Chondrocyte (in vitro differentiated cells): ENCODE measurements at regions not wholly inside any gene's neighbourhood (a gene's known extent, or its start where the extent isn't known, plus 50 kb on each side); places are given as distances from the start of the nearest gene placed in this dataset.

Experiments
- DNase-seq: peaks from one replicate; pipeline ENCODE4 v3.0.0; 2021; ENCODE audit warnings: mixed read lengths, low spot score
- H3K27ac Mint-ChIP-seq: one replicate; pipeline ENCODE4 v1.8.0; 2021; ENCODE audit warnings: mild to moderate bottlenecking, moderate library complexity, mixed read lengths; ENCODE audit not compliant: unreplicated experiment
- H3K27me3 Mint-ChIP-seq: 2 replicates; pipeline ENCODE4 v1.8.0; 2021; ENCODE audit warnings: low read depth, mixed read lengths
- H3K36me3 Mint-ChIP-seq: 2 replicates; pipeline ENCODE4 v1.8.0; 2021; ENCODE audit warnings: low read depth, mixed read lengths
- H3K4me1 Mint-ChIP-seq: 2 replicates; pipeline ENCODE4 v1.8.0; 2021; ENCODE audit warnings: low read depth, mild to moderate bottlenecking, mixed read lengths
- H3K4me3 Mint-ChIP-seq: one replicate; pipeline ENCODE4 v1.8.0; 2021; ENCODE audit warnings: mild to moderate bottlenecking, moderate library complexity, mixed read lengths; ENCODE audit not compliant: unreplicated experiment
- H3K9me3 Mint-ChIP-seq: 2 replicates; pipeline ENCODE4 v1.8.0; 2021; ENCODE audit warnings: low read depth, mixed read lengths
- TF ChIP-seq, protein P1 (sequence below): fragments of 200-600 bp; sonication (generic); IDR thresholded peaks from 2 replicates; pipeline ENCODE4 v1.5.0; 2021; ENCODE audit warnings: antibody characterized with exemption, mild to moderate bottlenecking, moderate library complexity

GRCh38 chr2:608297-608696 lies 68.9 kb downstream of the TMEM18 start:
- Mint-ChIP-seq H3K27ac (no peak overlapping the region), H3K4me3 (no peak overlapping the region), H3K4me1 (no peaks in the 10 kb centered on the region), H3K9me3 (no peaks in the 10 kb centered on the region), H3K27me3 (no peaks in the 10 kb centered on the region), H3K36me3 (no peaks in the 10 kb centered on the region)
- TF ChIP-seq, protein P1, sequence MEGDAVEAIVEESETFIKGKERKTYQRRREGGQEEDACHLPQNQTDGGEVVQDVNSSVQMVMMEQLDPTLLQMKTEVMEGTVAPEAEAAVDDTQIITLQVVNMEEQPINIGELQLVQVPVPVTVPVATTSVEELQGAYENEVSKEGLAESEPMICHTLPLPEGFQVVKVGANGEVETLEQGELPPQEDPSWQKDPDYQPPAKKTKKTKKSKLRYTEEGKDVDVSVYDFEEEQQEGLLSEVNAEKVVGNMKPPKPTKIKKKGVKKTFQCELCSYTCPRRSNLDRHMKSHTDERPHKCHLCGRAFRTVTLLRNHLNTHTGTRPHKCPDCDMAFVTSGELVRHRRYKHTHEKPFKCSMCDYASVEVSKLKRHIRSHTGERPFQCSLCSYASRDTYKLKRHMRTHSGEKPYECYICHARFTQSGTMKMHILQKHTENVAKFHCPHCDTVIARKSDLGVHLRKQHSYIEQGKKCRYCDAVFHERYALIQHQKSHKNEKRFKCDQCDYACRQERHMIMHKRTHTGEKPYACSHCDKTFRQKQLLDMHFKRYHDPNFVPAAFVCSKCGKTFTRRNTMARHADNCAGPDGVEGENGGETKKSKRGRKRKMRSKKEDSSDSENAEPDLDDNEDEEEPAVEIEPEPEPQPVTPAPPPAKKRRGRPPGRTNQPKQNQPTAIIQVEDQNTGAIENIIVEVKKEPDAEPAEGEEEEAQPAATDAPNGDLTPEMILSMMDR = no peak
- DNase-seq = no peak

- no peaks in the 10 kb centered on the region for H3K27me3 Mint-ChIP-seq
These were observed 69.5 kb downstream of the TMEM18 start for GRCh38 chr2:607709-608108.

GRCh38 chr2:607172-607571 lies 70.0 kb downstream of the TMEM18 start:
- Mint-ChIP-seq H3K4me1 (no peaks in the 10 kb centered on the region), H3K9me3 (no peaks in the 10 kb centered on the region), H3K27me3 (no peaks in the 10 kb centered on the region), H3K36me3 (no peaks in the 10 kb centered on the region), H3K4me3 (no peak overlapping the region), H3K27ac (no peak overlapping the region)
- TF ChIP-seq, protein P1 = no peak
- DNase-seq = no peak

More at GRCh38 chr2:607709-608108, 69.5 kb downstream of the TMEM18 start:
- TF ChIP-seq, protein P1 = no peak
- H3K4me1 Mint-ChIP-seq = no peaks in the 10 kb centered on the region
- H3K4me3 Mint-ChIP-seq = no peak overlapping the region
- DNase-seq = no peak
- H3K27ac Mint-ChIP-seq = no peak overlapping the region
- no peaks in the 10 kb centered on the region for H3K9me3 Mint-ChIP-seq
- H3K36me3 Mint-ChIP-seq = no peaks in the 10 kb centered on the region

GRCh38 chr2:605674-606608 lies 71.3 kb downstream of the TMEM18 start:
- DNase-seq = no peak

GRCh38 chr2:604854-605524 lies 72.2 kb downstream of the TMEM18 start:
- Mint-ChIP-seq H3K9me3 (no peaks in the 10 kb centered on the region), H3K27me3 (no peaks in the 10 kb centered on the region), H3K4me1 (no peaks in the 10 kb centered on the region), H3K27ac (no peak overlapping the region), H3K36me3 (no peaks in the 10 kb centered on the region), H3K4me3 (no peak overlapping the region)
- no peak for DNase-seq
- TF ChIP-seq, protein P1 = no peak

More at GRCh38 chr2:605674-606608, 71.3 kb downstream of the TMEM18 start:
- Mint-ChIP-seq H3K27ac (no peak overlapping the region), H3K36me3 (no peaks in the 10 kb centered on the region), H3K4me3 (no peak overlapping the region), H3K9me3 (no peaks in the 10 kb centered on the region), H3K27me3 (no peaks in the 10 kb centered on the region), H3K4me1 (no peaks in the 10 kb centered on the region)
- TF ChIP-seq, protein P1 = no peak
